Prostate gland (tissue), 2 donors: ENCODE measurements at regions not wholly inside any gene's neighbourhood (a gene's known extent, or its start where the extent isn't known, plus 50 kb on each side); places are given as distances from the start of the nearest gene placed in this dataset.
"Not testable (repeated sequence)": the region's sequence is repeated elsewhere in the genome, so short reads cannot be mapped to it uniquely, and the experiment has no call there.

ENCODE experiments used
- CTCF ChIP-seq, 4 experiments: fragments of 200-600 bp in 2 of 4; fragments of 450-650 bp in 2 of 4; sonication (generic) in 2 of 4; IDR thresholded peaks; 1 replicate in 3 of 4; 2 replicates in 1 of 4; pipeline ENCODE4 v1.5.1; 2016 to 2019; ENCODE audit warnings: antibody characterized with exemption in 4 of 4, mild to moderate bottlenecking in 2 of 4, moderate library complexity in 2 of 4
- POLR2A ChIP-seq: fragments of 450-650 bp; IDR thresholded peaks from one replicate; pipeline ENCODE4 v1.6.1; 2016; ENCODE audit warnings: antibody characterized with exemption, mild to moderate bottlenecking

- not testable (repeated sequence) for TF ChIP-seq CTCF (IDR thresholded peaks at IDR 0.05); POLR2A
These were observed 505.2 kb downstream of the RPIA start for GRCh38 chr2:89196719-89197118.
